HG03521 (cell line): ENCODE measurements at regions not wholly inside any gene's neighbourhood (a gene's known extent, or its start where the extent isn't known, plus 50 kb on each side); places are given as distances from the start of the nearest gene placed in this dataset.

Experiments
- ATAC-seq: cut with Tn5 transposase; IDR thresholded peaks from one replicate; pipeline ENCODE4 v1.9.1; 2021; ENCODE audit warnings: mild to moderate bottlenecking, moderate library complexity; ENCODE audit not compliant: unreplicated experiment

- ATAC-seq = no peak
Measured at GRCh38 chr9:91120200-91120599, 241.5 kb downstream of the AUH start.

GRCh38 chr9:91122755-91123154, 239.0 kb downstream of the AUH start:
- ATAC-seq = no peak

GRCh38 chr9:91126761-91127445, 234.8 kb downstream of the AUH start:
- ATAC-seq = no peak

GRCh38 chr9:91127653-91128052, 234.1 kb downstream of the AUH start:
- no peak for ATAC-seq

- ATAC-seq = no peak
Measured at GRCh38 chr9:91130796-91131318, 230.9 kb downstream of the AUH start.

- no peak for ATAC-seq
Measured at GRCh38 chr9:91131433-91131839, 230.3 kb downstream of the AUH start.

- ATAC-seq = no peak
Measured at GRCh38 chr9:91132576-91133073, 229.1 kb downstream of the AUH start.

GRCh38 chr9:91134608-91135007, 227.1 kb downstream of the AUH start:
- no peak for ATAC-seq

- no peak for ATAC-seq
Measured at GRCh38 chr9:91137391-91137790, 224.3 kb downstream of the AUH start.

GRCh38 chr9:91138760-91139159, 223.0 kb downstream of the AUH start:
- ATAC-seq = no peak

GRCh38 chr9:91141407-91141965, 220.2 kb downstream of the AUH start:
- no peak for ATAC-seq

GRCh38 chr9:91143162-91143561, 218.6 kb downstream of the AUH start:
- no peak for ATAC-seq

GRCh38 chr9:91143642-91144041, 218.1 kb downstream of the AUH start:
- ATAC-seq = no peak

- no peak for ATAC-seq
Measured at GRCh38 chr9:91144769-91145168, 216.9 kb downstream of the AUH start.

GRCh38 chr9:91145496-91145895, 216.2 kb downstream of the AUH start:
- ATAC-seq = no peak

GRCh38 chr9:91146391-91147019, 215.2 kb downstream of the AUH start:
- ATAC-seq = no peak

- ATAC-seq = no peak
Measured at GRCh38 chr9:91147079-91147708, 214.5 kb downstream of the AUH start.

GRCh38 chr9:91148306-91148705, 213.4 kb downstream of the AUH start:
- no peak for ATAC-seq

GRCh38 chr9:91150273-91150997, 211.3 kb downstream of the AUH start:
- ATAC-seq = no peak

GRCh38 chr9:91150998-91151717, 210.6 kb downstream of the AUH start:
- peak; percentile 71 for ATAC-seq
